A673 (cell line): ENCODE measurements at regions not wholly inside any gene's neighbourhood (a gene's known extent, or its start where the extent isn't known, plus 50 kb on each side); places are given as distances from the start of the nearest gene placed in this dataset.
"Not testable (repeated sequence)": the region's sequence is repeated elsewhere in the genome, so short reads cannot be mapped to it uniquely, and the experiment has no call there.

ENCODE experiments used
- BruUV-seq: library from RNA; stranded (reverse); fragments of 400-500 nt; replicated peaks from 2 replicates; lab custom pipeline; 2021; lab: Mats Ljungman, UMichigan
- CTCF ChIA-PET: fragments of 300-600 bp; sonication (Branson Sonifier 250); formaldehyde crosslinking; loops from one replicate; lab custom pipeline; 2022; ENCODE audit warnings: antibody characterized with exemption; lab: Charles Lee
- POLR2A ChIA-PET: fragments of 300-600 bp; sonication (Branson Sonifier 250); formaldehyde crosslinking; loops from one replicate; lab custom pipeline; 2022; ENCODE audit warnings: antibody characterized with exemption; ENCODE audit not compliant: low non-redundant PET; lab: Charles Lee
- DNase-seq: peaks from one replicate; pipeline ENCODE4 v3.0.0-alpha.2; 2015; ENCODE audit warnings: low spot score
- H3K27ac ChIP-seq: fragments of 200-600 bp; sonication (generic); 2 replicates; pipeline ENCODE4 v1.5.1; 2016; ENCODE audit warnings: mixed run types, low read depth, mild to moderate bottlenecking, mixed read lengths, antibody characterized with exemption, low read length; ENCODE audit not compliant: poor library complexity, severe bottlenecking
- H3K27me3 ChIP-seq: fragments of 200-600 bp; sonication (generic); replicated peaks from 2 replicates; pipeline ENCODE4 v1.6.1; 2017; ENCODE audit warnings: mixed run types, low read depth, mild to moderate bottlenecking, mixed read lengths, antibody characterized with exemption, low read length; ENCODE audit not compliant: insufficient read depth, poor library complexity
- H3K36me3 ChIP-seq: fragments of 200-600 bp; sonication (generic); 2 replicates; pipeline ENCODE4 v1.6.1; 2016; ENCODE audit warnings: mixed run types, mild to moderate bottlenecking, mixed read lengths, antibody characterized with exemption, low read length; ENCODE audit not compliant: insufficient read depth, poor library complexity, severe bottlenecking
- H3K4me1 ChIP-seq: fragments of 200-600 bp; sonication (generic); 2 replicates; pipeline ENCODE4 v1.6.1; 2017; ENCODE audit warnings: mixed run types, mild to moderate bottlenecking, mixed read lengths, antibody characterized with exemption, low read length; ENCODE audit not compliant: insufficient read depth, poor library complexity, severe bottlenecking
- H3K4me3 ChIP-seq: fragments of 200-600 bp; sonication (generic); 2 replicates; pipeline ENCODE4 v1.5.1; 2016; ENCODE audit warnings: low read depth, mixed run types, mild to moderate bottlenecking, mixed read lengths, low read length; ENCODE audit not compliant: poor library complexity, severe bottlenecking
- H3K9me3 ChIP-seq: fragments of 200-600 bp; sonication (generic); 2 replicates; pipeline ENCODE4 v1.6.1; 2016; ENCODE audit warnings: mixed run types, low read depth, mild to moderate bottlenecking, mixed read lengths, antibody characterized with exemption, low read length; ENCODE audit not compliant: poor library complexity, severe bottlenecking
- EZH2 ChIP-seq: fragments of 200-600 bp; sonication (generic); IDR thresholded peaks from 2 replicates; pipeline ENCODE4 v1.6.1; 2017; ENCODE audit warnings: borderline replicate concordance, low read depth, mild to moderate bottlenecking, mixed read lengths, antibody characterized with exemption, low read length; ENCODE audit not compliant: poor library complexity, severe bottlenecking
- intact Hi-C: fragments of 100-400 bp; cut with micrococcal nuclease; formaldehyde crosslinking; loops from one replicate; pipeline ENCODE4 v1.10.0; 2022; ENCODE audit not compliant: unreplicated experiment
- TF ChIP-seq, protein P1 (sequence below): fragments of 300-800, 200-600 bp; sonication (generic); conservative IDR thresholded peaks from 2 replicates; pipeline ENCODE4 v1.5.1; 2017; ENCODE audit warnings: low read depth, mild to moderate bottlenecking, antibody characterized with exemption, low read length, moderate library complexity, mixed read lengths

- H3K36me3 ChIP-seq = no peaks in the 10 kb centered on the region
- TF ChIP-seq, protein P1, sequence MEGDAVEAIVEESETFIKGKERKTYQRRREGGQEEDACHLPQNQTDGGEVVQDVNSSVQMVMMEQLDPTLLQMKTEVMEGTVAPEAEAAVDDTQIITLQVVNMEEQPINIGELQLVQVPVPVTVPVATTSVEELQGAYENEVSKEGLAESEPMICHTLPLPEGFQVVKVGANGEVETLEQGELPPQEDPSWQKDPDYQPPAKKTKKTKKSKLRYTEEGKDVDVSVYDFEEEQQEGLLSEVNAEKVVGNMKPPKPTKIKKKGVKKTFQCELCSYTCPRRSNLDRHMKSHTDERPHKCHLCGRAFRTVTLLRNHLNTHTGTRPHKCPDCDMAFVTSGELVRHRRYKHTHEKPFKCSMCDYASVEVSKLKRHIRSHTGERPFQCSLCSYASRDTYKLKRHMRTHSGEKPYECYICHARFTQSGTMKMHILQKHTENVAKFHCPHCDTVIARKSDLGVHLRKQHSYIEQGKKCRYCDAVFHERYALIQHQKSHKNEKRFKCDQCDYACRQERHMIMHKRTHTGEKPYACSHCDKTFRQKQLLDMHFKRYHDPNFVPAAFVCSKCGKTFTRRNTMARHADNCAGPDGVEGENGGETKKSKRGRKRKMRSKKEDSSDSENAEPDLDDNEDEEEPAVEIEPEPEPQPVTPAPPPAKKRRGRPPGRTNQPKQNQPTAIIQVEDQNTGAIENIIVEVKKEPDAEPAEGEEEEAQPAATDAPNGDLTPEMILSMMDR = no peak
- TF ChIP-seq EZH2 = no peak
- ChIA-PET POLR2A (no interaction called here), CTCF (no interaction called here)
- no peak for DNase-seq
- no peaks in the 10 kb centered on the region for H3K9me3 ChIP-seq
- no peak overlapping the region for H3K27ac ChIP-seq
- no peaks in the 10 kb centered on the region for H3K4me1 ChIP-seq
- H3K4me3 ChIP-seq = no peak overlapping the region
- no peaks in the 10 kb centered on the region for H3K27me3 ChIP-seq
- intact Hi-C loops = no loop called here
- BruUV-seq = no TSS peak
Observed at GRCh38 chr9:107778661-107779060, 289.1 kb upstream of the KLF4 start.

DNA sequence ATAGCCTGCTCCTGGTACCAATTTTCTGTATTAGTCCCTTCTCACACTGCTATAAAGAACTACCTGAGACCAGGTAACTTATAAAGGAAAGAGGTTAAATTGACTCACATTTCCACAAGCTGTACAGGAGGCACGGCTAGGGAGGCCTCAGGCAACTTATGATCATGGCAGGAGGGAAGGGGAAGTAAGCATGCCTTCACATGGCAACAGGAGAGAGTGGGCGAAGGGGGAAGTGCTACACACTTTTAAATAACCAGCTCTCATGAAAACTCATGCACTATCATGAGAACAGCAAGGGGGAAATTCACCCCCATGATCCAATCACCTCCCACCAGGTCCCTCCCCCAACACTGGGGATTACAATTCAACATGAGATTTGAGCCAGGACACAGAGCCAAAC lies 284.5 kb upstream of the KLF4 start:
- CTCF ChIA-PET, H3K4me3 ChIP-seq, DNase-seq, BruUV-seq, H3K27ac ChIP-seq, H3K36me3 ChIP-seq, H3K4me1 ChIP-seq, H3K27me3 ChIP-seq, intact Hi-C loops, POLR2A ChIA-PET: not testable (repeated sequence)
- H3K9me3 ChIP-seq = peaks cover 13% of the 10 kb centered on the region

DNA sequence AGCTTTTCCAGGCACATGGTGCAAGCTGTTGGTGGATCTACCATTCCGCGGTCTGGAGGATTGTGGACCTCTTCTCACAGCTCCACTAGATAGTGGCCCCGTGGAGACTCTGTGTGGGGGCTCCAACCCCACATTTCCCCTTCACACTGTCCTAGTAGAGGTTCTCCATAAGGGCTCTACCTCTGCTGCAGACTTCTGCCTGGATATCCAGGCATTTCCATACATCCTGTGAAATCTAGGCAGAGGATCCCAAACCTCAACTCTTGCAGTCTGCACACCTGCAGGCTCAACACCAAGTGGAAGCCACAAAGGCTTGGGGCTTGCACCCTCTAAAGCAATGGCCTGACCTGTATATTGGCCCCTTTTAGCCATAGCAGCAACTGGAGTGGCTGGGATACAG lies 283.4 kb upstream of the KLF4 start:
- peaks cover 13% of the 10 kb centered on the region for H3K9me3 ChIP-seq
- ChIA-PET CTCF (no interaction called here), POLR2A (no interaction called here)
- H3K36me3 ChIP-seq = no peaks in the 10 kb centered on the region
- no peaks in the 10 kb centered on the region for H3K27me3 ChIP-seq
- BruUV-seq = no TSS peak
- no peaks in the 10 kb centered on the region for H3K4me1 ChIP-seq
- intact Hi-C loops = no loop called here
- no peak for TF ChIP-seq EZH2
- TF ChIP-seq, protein P1 = no peak
- H3K4me3 ChIP-seq = no peak overlapping the region
- H3K27ac ChIP-seq = no peak overlapping the region
- DNase-seq = no peak

- DNase-seq = no peak
- Histone ChIP-seq H3K27me3 (no peaks in the 10 kb centered on the region), H3K4me3 (no peak overlapping the region), H3K27ac (no peak overlapping the region), H3K9me3 (peaks cover 13% of the 10 kb centered on the region), H3K4me1 (no peaks in the 10 kb centered on the region), H3K36me3 (no peaks in the 10 kb centered on the region)
- TF ChIP-seq, protein P1 = no peak
- no peak for TF ChIP-seq EZH2
- intact Hi-C loops = no loop called here
- CTCF ChIA-PET = no interaction called here
- POLR2A ChIA-PET = no interaction called here
- BruUV-seq = no TSS peak
Observed at GRCh38 chr9:107770716-107771115, 281.1 kb upstream of the KLF4 start.
